HG03175 (cell line): ENCODE measurements at regions not wholly inside any gene's neighbourhood (a gene's known extent, or its start where the extent isn't known, plus 50 kb on each side); places are given as distances from the start of the nearest gene placed in this dataset.
"Not testable (repeated sequence)": the region's sequence is repeated elsewhere in the genome, so short reads cannot be mapped to it uniquely, and the experiment has no call there.

ENCODE experiments used
- ATAC-seq: cut with Tn5 transposase; IDR thresholded peaks from one replicate; pipeline ENCODE4 v1.9.1; 2021; ENCODE audit warnings: mild to moderate bottlenecking, moderate library complexity; ENCODE audit not compliant: unreplicated experiment

DNA sequence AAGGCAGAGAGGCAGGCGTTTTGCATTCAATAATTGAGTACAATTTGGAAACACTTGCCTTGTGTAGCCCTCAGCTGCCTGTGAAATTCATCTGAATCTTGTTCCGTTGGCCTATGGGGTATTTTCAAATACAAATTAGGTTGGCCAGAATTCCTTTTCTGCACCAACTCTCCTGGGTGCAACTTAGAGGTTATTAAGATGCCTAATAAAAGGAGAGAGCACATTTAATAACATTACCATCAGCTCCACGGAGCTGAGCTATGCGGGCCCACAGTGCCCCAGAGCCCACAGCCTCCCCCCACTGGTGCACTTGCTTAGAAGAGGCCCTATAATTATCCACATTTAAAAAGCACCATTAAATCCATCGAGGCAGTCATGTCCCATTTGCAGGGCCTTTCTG lies 367.6 kb upstream of the CLINT1 start:
- no peak for ATAC-seq

- ATAC-seq: no peak
Observed at GRCh38 chr5:158224253-158224652, 365.3 kb upstream of the CLINT1 start.

DNA sequence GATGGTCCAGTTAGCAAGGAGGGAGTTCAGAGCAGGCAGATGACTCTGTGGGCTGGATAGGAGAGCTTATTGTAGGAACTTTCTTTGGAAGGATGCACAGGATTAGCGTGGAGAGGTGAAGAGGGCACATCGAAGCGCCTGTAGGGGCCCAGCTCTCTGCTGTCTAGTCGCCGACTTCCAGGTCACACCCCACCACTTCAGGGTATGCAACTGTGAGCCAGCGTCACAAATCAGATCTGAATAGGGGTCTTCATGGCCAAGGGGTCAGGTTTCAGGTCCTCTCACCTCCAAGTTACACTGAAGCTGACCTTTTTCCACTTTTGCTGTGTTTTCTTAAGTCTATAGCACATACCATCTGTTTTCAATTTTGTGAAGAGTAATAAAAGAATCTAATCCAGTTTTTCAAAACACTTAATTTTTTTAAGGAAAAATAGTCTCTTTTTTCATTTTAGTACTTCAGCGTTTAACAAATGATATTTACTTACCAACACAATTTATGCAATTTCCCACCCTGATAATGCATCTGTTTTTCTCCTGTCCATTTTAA lies 364.2 kb upstream of the CLINT1 start:
- no peak for ATAC-seq

- ATAC-seq: no peak
Observed at GRCh38 chr5:158212917-158213316, 354.0 kb upstream of the CLINT1 start.

DNA sequence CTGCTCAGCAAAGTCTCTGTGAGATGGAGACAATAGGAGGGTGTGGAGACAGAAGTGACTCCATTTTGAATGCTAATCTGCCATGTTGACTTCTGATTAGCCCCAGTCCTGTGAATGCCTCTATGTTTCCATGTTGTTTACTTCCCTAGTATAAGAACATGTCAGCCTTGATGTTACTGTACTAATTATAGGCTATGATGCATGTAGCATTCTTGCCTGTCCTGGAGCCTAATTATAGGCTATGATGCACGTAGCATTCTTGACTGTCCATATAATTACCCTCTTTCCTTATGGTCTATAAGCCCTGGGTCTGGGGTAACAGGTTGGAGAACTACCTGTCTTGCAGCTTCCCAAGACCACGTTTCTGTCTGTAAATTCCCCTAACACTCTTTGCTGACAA lies 353.3 kb upstream of the CLINT1 start:
- ATAC-seq: no peak

DNA sequence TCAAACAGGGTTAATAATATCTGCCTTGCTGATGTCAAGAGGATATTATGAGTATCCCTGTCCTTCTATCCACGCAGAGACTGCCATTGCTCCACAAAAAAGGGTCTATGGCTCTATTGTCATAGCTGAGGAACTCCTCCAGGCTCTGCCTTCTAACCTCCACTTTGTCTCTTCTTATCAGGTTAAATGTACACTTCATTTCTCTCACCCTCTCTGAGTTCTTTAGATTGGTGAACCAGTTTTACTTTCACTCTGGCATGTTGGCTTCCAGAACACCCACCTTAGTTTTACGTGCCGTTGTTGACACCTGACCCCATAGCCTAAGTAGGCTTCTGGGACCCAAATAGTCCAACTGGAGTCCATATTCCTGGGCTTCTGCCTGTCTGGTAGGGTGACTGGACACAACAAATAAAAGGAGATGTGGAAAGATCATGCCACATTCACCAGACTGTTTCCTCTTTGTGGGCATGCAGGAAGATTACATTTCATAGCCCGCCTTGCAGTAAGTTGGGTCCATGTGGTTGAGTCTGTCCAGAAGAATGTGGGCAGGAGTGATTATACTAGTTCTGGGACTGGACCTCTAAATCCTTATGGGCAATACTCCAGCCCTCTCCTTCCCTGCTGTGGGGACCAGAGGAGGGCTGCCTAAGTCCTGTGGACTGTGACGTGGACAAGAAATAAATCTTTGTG lies 350.4 kb upstream of the CLINT1 start:
- ATAC-seq: no peak

- ATAC-seq: no peak
Observed at GRCh38 chr5:158207733-158208132, 348.8 kb upstream of the CLINT1 start.

GRCh38 chr5:158205992-158206391 lies 347.0 kb upstream of the CLINT1 start:
- ATAC-seq: no peak

DNA sequence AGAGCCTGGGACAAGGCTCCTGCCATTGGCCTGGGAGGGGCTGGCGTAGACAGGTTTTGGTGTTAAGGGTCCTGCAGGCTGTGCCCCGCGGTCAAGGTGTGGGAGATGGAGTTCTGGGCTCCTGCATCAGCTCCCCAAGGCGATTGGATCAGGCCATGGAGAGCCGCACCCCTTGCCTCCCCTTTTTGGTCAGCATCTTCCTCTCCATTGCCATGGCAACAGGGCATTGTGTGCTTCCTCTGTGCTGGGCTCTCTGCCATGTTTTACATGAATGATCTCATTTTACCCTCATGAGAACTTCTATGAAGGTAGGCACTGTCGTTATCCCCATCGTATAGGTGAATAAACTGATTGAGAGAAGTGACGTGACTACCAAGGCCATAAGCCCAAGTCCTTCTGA lies 344.3 kb upstream of the CLINT1 start:
- no peak for ATAC-seq

- no peak for ATAC-seq
Observed at GRCh38 chr5:158202801-158203200, 343.9 kb upstream of the CLINT1 start.

DNA sequence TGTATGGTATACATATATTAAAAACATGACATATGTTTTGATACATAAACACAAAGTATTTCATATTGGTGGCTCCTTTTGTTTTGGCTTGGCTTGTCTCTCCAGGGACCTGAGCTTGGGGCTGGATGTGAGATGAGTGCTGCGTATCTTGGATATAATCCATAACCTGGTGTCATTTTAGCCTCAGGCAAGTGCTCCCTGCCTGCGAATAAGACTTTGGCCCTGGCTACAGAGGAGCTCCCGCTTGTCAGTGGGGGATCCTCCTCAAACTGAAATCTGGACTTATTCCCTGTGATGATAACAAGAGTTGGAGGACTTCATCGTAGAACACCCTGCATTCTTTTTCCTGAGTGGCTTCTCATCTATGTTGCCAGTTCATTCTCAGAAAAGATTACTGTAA lies 341.7 kb upstream of the CLINT1 start:
- ATAC-seq: no peak

GRCh38 chr5:158198636-158199035 lies 339.7 kb upstream of the CLINT1 start:
- peak; percentile 94 for ATAC-seq

DNA sequence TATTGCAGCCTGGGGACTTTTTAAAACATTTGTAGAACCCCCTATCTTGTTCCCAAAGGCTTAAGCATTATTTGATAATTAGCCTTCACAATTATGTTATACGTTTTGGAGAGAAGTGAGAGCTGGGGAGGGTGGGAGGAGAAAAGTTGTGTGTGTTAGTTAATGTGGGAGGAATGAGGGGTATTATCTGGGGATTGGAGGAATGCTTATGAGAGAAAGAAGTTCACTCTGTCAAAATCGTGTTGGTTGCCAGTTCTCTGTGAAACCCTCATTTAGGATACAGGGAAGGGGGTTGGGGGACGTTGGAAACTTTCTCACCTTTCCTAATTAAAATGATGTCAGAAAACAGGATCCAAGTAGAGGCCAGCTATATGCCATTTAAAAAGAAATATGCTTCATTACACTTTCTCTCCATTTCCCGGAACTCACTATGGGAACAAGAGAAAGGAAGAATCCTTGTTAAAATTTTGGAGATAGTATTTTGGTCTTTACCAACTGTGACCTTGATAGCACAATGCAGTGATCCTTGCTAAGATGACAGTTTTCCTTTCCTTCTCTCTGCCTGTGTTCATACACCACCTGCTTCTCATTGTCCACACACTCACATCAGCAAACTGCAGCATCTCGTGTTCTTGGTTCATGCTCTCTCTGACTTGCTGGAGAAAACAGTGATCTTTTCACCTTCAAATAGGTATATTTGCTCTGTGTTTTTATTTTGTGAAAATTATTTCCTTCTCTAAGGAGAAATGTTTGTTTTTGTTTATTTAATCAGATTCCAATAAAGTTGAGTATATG lies 336.7 kb upstream of the CLINT1 start:
- no peak for ATAC-seq

DNA sequence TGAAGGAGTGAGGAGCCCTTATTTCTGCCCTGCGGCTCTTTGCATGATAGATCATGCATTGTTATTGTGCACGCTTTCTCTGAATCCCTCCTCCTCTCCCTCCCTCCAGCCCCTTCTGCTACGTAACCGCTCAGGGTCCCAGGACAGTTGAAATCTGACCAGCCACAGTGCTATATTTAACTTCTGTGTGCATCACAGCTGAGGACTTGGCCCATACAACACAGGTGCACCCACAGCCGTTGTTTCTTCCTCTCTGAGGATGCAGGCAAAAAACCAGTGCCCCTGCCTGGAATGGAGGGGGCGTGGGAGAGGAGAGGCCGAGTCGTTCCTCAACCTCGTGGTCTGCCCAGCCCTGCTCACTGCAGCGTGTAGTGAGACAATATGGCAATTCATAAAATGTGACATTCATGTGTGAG lies 335.6 kb upstream of the CLINT1 start:
- no peak for ATAC-seq

- ATAC-seq: not testable (repeated sequence)
Observed at GRCh38 chr5:158193395-158193794, 334.4 kb upstream of the CLINT1 start.

GRCh38 chr5:158180407-158180806 lies 321.5 kb upstream of the CLINT1 start:
- no peak for ATAC-seq

DNA sequence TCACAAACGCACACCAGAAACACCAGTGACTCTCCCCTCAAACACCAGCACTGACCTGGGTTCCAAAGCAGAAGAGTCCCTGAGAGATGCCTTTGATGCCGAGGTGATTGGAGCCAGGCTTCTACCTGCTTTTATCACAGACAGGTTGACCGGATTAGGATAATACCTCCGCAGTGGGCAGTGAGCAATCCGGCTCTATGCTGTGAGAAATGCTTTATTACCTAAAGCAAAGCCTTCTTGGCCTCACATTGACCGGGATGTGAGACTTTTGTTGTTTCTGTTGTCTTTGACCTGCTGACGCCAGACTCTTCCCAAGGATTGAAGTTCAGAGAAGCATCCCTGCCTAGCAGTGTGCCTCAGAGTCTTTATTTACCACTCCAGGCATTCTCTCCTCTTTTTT lies 320.3 kb upstream of the CLINT1 start:
- no peak for ATAC-seq

DNA sequence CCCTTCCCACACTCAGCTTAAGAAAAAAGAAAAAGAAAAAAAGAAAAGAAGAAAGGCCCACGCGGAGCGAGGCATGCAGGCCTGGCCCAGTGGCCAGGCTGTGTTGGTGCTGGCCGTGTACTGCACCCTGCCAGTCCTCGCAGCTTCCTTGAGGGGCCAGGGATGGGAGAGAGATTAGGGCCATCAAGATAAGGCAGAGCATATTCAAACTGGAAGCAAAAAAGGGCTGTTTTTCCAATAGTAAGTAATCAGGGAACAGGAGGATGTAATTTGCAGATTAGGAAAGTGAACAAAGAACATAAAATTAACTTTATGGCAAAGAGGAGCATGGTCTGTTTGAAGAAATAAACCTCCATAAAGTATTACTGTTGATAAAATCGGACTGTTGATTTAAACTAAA lies 319.6 kb upstream of the CLINT1 start:
- ATAC-seq: no peak

DNA sequence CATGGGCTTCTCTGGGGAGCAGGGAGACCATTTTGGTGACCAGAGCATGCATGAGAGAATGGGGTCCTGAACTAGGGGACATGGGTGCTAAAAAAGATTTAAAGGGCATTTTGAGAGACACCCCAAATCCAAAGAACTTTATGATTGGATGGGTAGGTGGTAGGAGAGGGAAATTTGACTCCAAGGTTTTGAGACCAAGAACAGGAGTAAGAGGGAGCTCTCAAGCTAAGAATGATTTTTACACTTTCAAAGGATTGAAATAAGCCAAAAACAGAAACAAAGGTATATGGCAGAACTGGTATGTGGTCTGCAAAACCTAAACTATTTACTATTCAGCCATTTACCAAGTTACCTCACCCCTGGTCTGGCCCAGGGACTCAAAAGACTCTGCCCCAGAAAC lies 318.2 kb upstream of the CLINT1 start:
- no peak for ATAC-seq

DNA sequence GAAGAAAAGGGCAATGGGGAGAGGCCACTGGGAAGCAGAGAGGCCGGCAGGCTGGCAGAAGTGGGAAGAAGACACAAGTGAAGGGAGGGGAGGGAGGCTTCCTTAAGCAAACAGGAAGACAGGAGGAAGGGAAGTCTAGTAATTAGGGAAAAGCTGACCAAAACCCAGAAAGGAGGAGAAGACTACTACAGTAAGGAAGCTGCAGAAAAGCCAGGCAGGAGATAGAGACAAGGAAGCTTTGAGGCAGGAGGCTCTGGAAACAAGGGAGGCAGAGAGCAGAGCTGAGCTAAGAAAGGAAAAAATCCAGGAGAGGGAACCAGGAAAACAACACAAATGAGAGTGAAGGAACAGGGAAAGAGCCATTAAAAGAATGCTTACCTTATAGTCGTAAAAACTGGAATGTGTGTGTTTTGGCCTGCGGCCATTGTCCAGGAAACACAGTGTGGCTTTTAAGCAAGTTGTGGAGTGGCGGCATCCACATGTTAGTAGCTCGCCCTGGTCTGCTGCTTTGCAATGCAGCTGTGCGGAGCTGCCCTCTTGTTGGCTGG lies 317.1 kb upstream of the CLINT1 start:
- ATAC-seq: no peak

- peak; percentile 56 for ATAC-seq
Observed at GRCh38 chr5:158174918-158175851, 316.2 kb upstream of the CLINT1 start.
